ENCODE measurements at regions not wholly inside any gene's neighbourhood (a gene's known extent, or its start where the extent isn't known, plus 50 kb on each side); places are given as distances from the start of the nearest gene placed in this dataset.

DNA sequence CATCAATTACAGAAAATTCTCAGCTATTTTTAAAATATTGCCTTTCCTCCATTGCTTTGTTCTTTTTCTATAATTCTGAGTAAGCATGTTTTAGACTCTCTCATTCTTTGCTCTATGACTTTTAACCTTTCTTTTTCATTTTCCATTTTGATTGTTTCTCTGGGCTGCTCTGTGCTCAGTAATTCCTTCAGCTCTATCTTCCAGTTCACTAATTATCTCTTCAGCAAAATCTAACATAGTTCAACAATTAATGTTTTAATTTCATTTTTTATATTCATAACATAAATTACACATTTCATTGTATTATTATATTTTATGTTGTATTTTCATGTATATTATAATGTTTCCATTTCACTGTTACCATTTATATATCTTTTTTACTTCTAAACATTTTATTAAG lies 198.8 kb upstream of the NOX3 start:
- TF ChIP-seq EZH2phosphoT487 (IDR thresholded peaks at IDR 0.05; ENCODE audit: borderline replicate concordance): no peak
- TF ChIP-seq, protein P1, sequence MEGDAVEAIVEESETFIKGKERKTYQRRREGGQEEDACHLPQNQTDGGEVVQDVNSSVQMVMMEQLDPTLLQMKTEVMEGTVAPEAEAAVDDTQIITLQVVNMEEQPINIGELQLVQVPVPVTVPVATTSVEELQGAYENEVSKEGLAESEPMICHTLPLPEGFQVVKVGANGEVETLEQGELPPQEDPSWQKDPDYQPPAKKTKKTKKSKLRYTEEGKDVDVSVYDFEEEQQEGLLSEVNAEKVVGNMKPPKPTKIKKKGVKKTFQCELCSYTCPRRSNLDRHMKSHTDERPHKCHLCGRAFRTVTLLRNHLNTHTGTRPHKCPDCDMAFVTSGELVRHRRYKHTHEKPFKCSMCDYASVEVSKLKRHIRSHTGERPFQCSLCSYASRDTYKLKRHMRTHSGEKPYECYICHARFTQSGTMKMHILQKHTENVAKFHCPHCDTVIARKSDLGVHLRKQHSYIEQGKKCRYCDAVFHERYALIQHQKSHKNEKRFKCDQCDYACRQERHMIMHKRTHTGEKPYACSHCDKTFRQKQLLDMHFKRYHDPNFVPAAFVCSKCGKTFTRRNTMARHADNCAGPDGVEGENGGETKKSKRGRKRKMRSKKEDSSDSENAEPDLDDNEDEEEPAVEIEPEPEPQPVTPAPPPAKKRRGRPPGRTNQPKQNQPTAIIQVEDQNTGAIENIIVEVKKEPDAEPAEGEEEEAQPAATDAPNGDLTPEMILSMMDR (IDR thresholded peaks at IDR 0.05 in 2 of 3, conservative IDR thresholded peaks at IDR 0.05 in 1 of 3; ENCODE audit: borderline replicate concordance in 1 of 3, insufficient read depth in 1 of 3, low read depth in 2 of 3, low read length in 2 of 3): no peak
- TF ChIP-seq JUND (IDR thresholded peaks at IDR 0.05): no peak
- TF ChIP-seq POLR2A (IDR thresholded peaks at IDR 0.05; ENCODE audit: borderline replicate concordance, extremely low read depth, insufficient read depth, insufficient read length): no peak
- TF ChIP-seq EZH2 (IDR thresholded peaks at IDR 0.05): no peak
- no peak for TF ChIP-seq ZNF274 (IDR thresholded peaks at IDR 0.05; ENCODE audit: low read depth, low read length)
- TF ChIP-seq, protein P2, sequence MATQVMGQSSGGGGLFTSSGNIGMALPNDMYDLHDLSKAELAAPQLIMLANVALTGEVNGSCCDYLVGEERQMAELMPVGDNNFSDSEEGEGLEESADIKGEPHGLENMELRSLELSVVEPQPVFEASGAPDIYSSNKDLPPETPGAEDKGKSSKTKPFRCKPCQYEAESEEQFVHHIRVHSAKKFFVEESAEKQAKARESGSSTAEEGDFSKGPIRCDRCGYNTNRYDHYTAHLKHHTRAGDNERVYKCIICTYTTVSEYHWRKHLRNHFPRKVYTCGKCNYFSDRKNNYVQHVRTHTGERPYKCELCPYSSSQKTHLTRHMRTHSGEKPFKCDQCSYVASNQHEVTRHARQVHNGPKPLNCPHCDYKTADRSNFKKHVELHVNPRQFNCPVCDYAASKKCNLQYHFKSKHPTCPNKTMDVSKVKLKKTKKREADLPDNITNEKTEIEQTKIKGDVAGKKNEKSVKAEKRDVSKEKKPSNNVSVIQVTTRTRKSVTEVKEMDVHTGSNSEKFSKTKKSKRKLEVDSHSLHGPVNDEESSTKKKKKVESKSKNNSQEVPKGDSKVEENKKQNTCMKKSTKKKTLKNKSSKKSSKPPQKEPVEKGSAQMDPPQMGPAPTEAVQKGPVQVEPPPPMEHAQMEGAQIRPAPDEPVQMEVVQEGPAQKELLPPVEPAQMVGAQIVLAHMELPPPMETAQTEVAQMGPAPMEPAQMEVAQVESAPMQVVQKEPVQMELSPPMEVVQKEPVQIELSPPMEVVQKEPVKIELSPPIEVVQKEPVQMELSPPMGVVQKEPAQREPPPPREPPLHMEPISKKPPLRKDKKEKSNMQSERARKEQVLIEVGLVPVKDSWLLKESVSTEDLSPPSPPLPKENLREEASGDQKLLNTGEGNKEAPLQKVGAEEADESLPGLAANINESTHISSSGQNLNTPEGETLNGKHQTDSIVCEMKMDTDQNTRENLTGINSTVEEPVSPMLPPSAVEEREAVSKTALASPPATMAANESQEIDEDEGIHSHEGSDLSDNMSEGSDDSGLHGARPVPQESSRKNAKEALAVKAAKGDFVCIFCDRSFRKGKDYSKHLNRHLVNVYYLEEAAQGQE (IDR thresholded peaks at IDR 0.05; ENCODE audit: low read depth): no peak
